ENCODE measurements at regions not wholly inside any gene's neighbourhood (a gene's known extent, or its start where the extent isn't known, plus 50 kb on each side); places are given as distances from the start of the nearest gene placed in this dataset.

GRCh38 chr10:57891201-57892006, 376.3 kb downstream of the IPMK start:
- in situ Hi-C loops (cut with MboI) (no loop called here), intact Hi-C loops (cut with micrococcal nuclease; ENCODE audit: unreplicated experiment) (no loop called here)
- SMC1A ChIA-PET (ENCODE audit: uncharacterized antibody, unreplicated experiment) = interaction anchor here (1.2 to 1.4 kb wide), 3 partner anchors 11 to 29 kb away, joined by 4 read pairs; no protein-coding TSS in a partner anchor
- FAIRE-seq (no peak), ATAC-seq (peak; percentile 81), DNase-seq (ENCODE audit: low read depth, low spot score) (no peak)
- H3K9ac ChIP-seq (ENCODE audit: control insufficient read depth, insufficient read depth, low read length) = no peak overlapping the region
- H3K9me3 ChIP-seq (replicated peaks; ENCODE audit: control insufficient read depth, insufficient read depth, low read length) = no peaks in the 10 kb centered on the region
- no peak overlapping the region for H3K4me2 ChIP-seq (ENCODE audit: control insufficient read depth, insufficient read depth)
- H3K79me2 ChIP-seq (ENCODE audit: control insufficient read depth, insufficient read depth, low read length) = no peaks in the 10 kb centered on the region
- no peak overlapping the region for H3K27ac ChIP-seq (ENCODE audit: control insufficient read depth, insufficient read depth)
- no peak overlapping the region for H3K4me3 ChIP-seq
- H3K4me1 ChIP-seq (ENCODE audit: control insufficient read depth, insufficient read depth, low read length) = no peaks in the 10 kb centered on the region
- H3K27me3 ChIP-seq (replicated peaks in 1 of 2; ENCODE audit: control insufficient read depth in 2 of 2, insufficient read depth in 2 of 2, low read length in 1 of 2) = no peaks in the 10 kb centered on the region
- WGBS (ENCODE audit: insufficient coverage, insufficient replicate concordance, low lambda C conversion rate, missing lambda C conversion rate) = 6% methylated on average over 7 of the region's 7 CpGs
- POLR2A ChIA-PET = interaction anchor here (0.6 kb wide), 1 partner anchor 1456 kb away, joined by 4 read pairs; no protein-coding TSS in a partner anchor
- no peak overlapping the region for H2AFZ ChIP-seq (ENCODE audit: control insufficient read depth, low read depth, low read length)
- CTCF ChIA-PET = interaction anchor here (1.0 kb wide), 1 partner anchor 234 kb away, joined by 4 read pairs; no protein-coding TSS in a partner anchor
- RAD21 ChIA-PET (ENCODE audit: unreplicated experiment) = no interaction called here
- H4K20me1 ChIP-seq (ENCODE audit: control insufficient read depth, insufficient read depth) = no peaks in the 10 kb centered on the region
- TF ChIP-seq RB1 (IDR thresholded peaks at IDR 0.05; ENCODE audit: borderline replicate concordance) = no peak
- no peak for TF ChIP-seq E2F8 (IDR thresholded peaks at IDR 0.05; ENCODE audit: low read depth, partially characterized antibody)
- TF ChIP-seq MYC (IDR thresholded peaks at IDR 0.05; ENCODE audit: insufficient read depth, insufficient read length, insufficient replicate concordance, low read length, severe bottlenecking) = no peak
- peak; percentile 53; the same call in 1 of the 2 replicates for TF ChIP-seq NR2F1 (conservative IDR thresholded peaks at IDR 0.05)
- TF ChIP-seq, protein P1, sequence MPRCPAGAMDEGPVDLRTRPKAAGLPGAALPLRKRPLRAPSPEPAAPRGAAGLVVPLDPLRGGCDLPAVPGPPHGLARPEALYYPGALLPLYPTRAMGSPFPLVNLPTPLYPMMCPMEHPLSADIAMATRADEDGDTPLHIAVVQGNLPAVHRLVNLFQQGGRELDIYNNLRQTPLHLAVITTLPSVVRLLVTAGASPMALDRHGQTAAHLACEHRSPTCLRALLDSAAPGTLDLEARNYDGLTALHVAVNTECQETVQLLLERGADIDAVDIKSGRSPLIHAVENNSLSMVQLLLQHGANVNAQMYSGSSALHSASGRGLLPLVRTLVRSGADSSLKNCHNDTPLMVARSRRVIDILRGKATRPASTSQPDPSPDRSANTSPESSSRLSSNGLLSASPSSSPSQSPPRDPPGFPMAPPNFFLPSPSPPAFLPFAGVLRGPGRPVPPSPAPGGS (IDR thresholded peaks at IDR 0.05; ENCODE audit: borderline replicate concordance, insufficient read depth, low read depth, low read length, poor library complexity, severe bottlenecking) = no peak
- BruUV-seq (replicated peaks) = no TSS peak
- H3K36me3 ChIP-seq (ENCODE audit: control insufficient read depth in 2 of 2, insufficient read depth in 2 of 2, low read length in 1 of 2) = no peaks in the 10 kb centered on the region

Measured in GM12878 (cell line).